ENCODE measurements at regions not wholly inside any gene's neighbourhood (a gene's known extent, or its start where the extent isn't known, plus 50 kb on each side); places are given as distances from the start of the nearest gene placed in this dataset.

- Histone ChIP-seq H3K9ac (ENCODE audit: low read length) (no peak overlapping the region), H3K9me3 (ENCODE audit: low read length) (no peaks in the 10 kb centered on the region), H3K36me3 (ENCODE audit: insufficient read depth, low read length) (no peaks in the 10 kb centered on the region), H3K4me3 (ENCODE audit: low read depth in 1 of 2, low read length in 2 of 2) (no peak overlapping the region), H3K4me1 (ENCODE audit: insufficient read depth, low read length) (no peaks in the 10 kb centered on the region), H3K27me3 (ENCODE audit: control insufficient read depth in 1 of 2, insufficient read depth in 2 of 2, low read length in 2 of 2) (no peaks in the 10 kb centered on the region), H3K27ac (ENCODE audit: low read depth, low read length) (no peak overlapping the region)
Observed at GRCh38 chr15:58274885-58275284, 136.7 kb downstream of the AQP9 start.

DNA sequence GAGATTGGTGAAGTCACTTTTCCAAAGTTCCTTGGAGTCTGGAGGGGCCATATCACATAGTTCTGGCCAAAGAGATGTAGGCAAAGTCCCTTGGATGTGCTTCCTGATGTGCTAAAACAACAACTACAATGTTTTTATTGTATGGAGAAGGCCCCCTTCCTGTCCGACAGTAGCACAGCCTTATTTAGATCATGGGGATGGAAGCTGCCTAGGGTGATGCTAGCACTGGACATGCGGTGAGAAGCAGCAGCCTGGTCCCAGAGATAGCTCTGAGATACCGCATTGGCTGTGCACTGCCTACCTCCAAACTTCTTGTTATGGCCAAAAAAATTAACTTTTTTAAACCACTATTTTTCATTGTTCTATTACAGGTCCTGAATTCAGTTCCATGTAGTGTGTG, 137.6 kb downstream of the AQP9 start:
- Histone ChIP-seq H3K27me3 (ENCODE audit: control insufficient read depth in 1 of 2, insufficient read depth in 2 of 2, low read length in 2 of 2) (no peaks in the 10 kb centered on the region), H3K36me3 (ENCODE audit: insufficient read depth, low read length) (no peaks in the 10 kb centered on the region), H3K9ac (ENCODE audit: low read length) (no peak overlapping the region), H3K4me3 (ENCODE audit: low read depth in 1 of 2, low read length in 2 of 2) (no peak overlapping the region), H3K27ac (ENCODE audit: low read depth, low read length) (no peak overlapping the region), H3K9me3 (ENCODE audit: low read length) (no peaks in the 10 kb centered on the region), H3K4me1 (ENCODE audit: insufficient read depth, low read length) (no peaks in the 10 kb centered on the region)

DNA sequence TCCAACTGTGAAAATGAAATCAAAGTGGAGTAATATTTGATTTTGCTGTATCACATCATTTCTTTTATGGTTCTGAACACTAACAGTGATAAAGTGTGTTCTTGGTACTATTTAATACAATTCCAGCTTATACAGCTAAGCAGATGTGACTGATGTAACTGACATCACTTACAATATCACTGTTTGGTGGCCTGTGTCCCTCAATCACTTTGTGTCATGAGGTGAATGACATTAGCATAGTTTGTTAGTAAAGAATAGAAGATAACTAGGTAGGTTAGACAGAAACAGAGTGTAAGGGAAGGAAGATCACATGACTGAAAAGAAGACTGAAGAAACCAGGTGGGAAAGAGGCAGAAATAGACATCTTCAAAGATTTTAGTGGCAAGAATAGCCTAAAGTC, 138.7 kb downstream of the AQP9 start:
- H3K27me3 ChIP-seq (ENCODE audit: control insufficient read depth in 1 of 2, insufficient read depth in 2 of 2, low read length in 2 of 2) = no peaks in the 10 kb centered on the region
- H3K27ac ChIP-seq (ENCODE audit: low read depth, low read length) = no peak overlapping the region
- no peak overlapping the region for H3K4me3 ChIP-seq (ENCODE audit: low read depth in 1 of 2, low read length in 2 of 2)
- no peaks in the 10 kb centered on the region for H3K36me3 ChIP-seq (ENCODE audit: insufficient read depth, low read length)
- no peaks in the 10 kb centered on the region for H3K4me1 ChIP-seq (ENCODE audit: insufficient read depth, low read length)
- H3K9ac ChIP-seq (ENCODE audit: low read length) = no peak overlapping the region
- no peaks in the 10 kb centered on the region for H3K9me3 ChIP-seq (ENCODE audit: low read length)

DNA sequence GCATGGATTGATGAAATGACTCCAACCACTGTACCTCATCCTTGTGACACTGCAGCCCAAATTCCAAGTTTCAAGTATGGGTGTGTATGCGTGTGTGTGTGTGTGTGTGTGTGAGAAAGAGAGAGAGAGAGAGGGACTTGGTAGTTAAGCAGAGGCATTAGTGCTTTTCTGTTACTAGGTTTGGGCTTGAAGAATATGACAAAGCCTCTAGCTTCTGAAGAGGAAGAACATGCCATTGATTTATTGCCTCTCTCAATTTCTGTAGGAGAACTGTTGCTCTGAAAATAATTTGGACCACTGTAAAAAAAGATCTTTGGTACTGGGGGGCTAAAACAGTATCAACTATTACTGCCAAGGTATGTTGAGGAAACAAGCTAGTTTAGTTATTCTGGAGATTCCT, 139.2 kb downstream of the AQP9 start:
- no peaks in the 10 kb centered on the region for H3K4me1 ChIP-seq (ENCODE audit: insufficient read depth, low read length)
- H3K4me3 ChIP-seq (ENCODE audit: low read depth in 1 of 2, low read length in 2 of 2) = no peak overlapping the region
- H3K9ac ChIP-seq (ENCODE audit: low read length) = no peak overlapping the region
- no peaks in the 10 kb centered on the region for H3K27me3 ChIP-seq (ENCODE audit: control insufficient read depth in 1 of 2, insufficient read depth in 2 of 2, low read length in 2 of 2)
- H3K36me3 ChIP-seq (ENCODE audit: insufficient read depth, low read length) = no peaks in the 10 kb centered on the region
- no peaks in the 10 kb centered on the region for H3K9me3 ChIP-seq (ENCODE audit: low read length)
- H3K27ac ChIP-seq (ENCODE audit: low read depth, low read length) = no peak overlapping the region

GRCh38 chr15:58279106-58279505, 140.9 kb downstream of the AQP9 start:
- H3K9ac ChIP-seq (ENCODE audit: low read length) = no peak overlapping the region
- no peaks in the 10 kb centered on the region for H3K9me3 ChIP-seq (ENCODE audit: low read length)
- H3K27ac ChIP-seq (ENCODE audit: low read depth, low read length) = no peak overlapping the region
- no peak overlapping the region for H3K4me3 ChIP-seq (ENCODE audit: low read depth in 1 of 2, low read length in 2 of 2)
- H3K36me3 ChIP-seq (ENCODE audit: insufficient read depth, low read length) = no peaks in the 10 kb centered on the region
- H3K27me3 ChIP-seq (ENCODE audit: control insufficient read depth in 1 of 2, insufficient read depth in 2 of 2, low read length in 2 of 2) = no peaks in the 10 kb centered on the region
- no peaks in the 10 kb centered on the region for H3K4me1 ChIP-seq (ENCODE audit: insufficient read depth, low read length)

GRCh38 chr15:58279654-58280053, 141.5 kb downstream of the AQP9 start:
- Histone ChIP-seq H3K36me3 (ENCODE audit: insufficient read depth, low read length) (no peaks in the 10 kb centered on the region), H3K27me3 (ENCODE audit: control insufficient read depth in 1 of 2, insufficient read depth in 2 of 2, low read length in 2 of 2) (no peaks in the 10 kb centered on the region)

DNA sequence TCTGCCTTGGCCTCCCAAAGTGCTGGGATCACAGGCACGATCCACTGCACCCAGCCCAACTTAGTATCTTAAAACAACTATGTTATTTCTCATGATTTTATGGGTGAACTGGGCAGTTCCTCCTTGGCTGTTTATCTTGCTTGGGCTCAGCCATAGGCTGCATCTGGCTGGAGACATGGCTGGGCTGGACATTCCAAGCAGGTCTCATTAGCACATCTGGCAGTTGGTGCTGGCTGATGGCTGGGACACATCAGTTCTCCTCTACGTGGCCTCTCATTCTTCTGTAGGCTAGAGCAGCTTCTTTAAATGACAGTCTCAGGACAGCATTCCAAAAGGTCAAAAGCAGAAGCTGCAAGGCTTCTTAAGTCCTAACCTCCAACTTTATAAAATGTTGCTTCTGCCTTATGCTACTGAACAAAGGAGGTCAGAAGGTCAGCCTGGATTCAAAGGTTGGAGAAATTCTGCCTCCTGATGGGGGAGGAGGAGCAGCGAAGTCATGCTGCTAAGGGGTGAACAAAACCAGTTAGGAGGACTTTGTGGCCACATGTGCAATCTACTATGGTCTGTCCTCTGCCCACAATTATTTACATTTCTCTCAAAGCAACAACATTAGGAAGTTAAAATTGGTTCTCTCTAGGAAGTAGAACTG, 144.0 kb downstream of the AQP9 start:
- Histone ChIP-seq H3K9me3 (ENCODE audit: low read length) (no peaks in the 10 kb centered on the region), H3K27me3 (ENCODE audit: control insufficient read depth in 1 of 2, insufficient read depth in 2 of 2, low read length in 2 of 2) (no peaks in the 10 kb centered on the region), H3K36me3 (ENCODE audit: insufficient read depth, low read length) (no peaks in the 10 kb centered on the region), H3K27ac (ENCODE audit: low read depth, low read length) (no peak overlapping the region), H3K4me3 (ENCODE audit: low read depth in 1 of 2, low read length in 2 of 2) (no peak overlapping the region), H3K9ac (ENCODE audit: low read length) (no peak overlapping the region), H3K4me1 (ENCODE audit: insufficient read depth, low read length) (no peaks in the 10 kb centered on the region)

More at GRCh38 chr15:58279654-58280053, 141.5 kb downstream of the AQP9 start:
- Histone ChIP-seq H3K4me3 (ENCODE audit: low read depth in 1 of 2, low read length in 2 of 2) (no peak overlapping the region), H3K27ac (ENCODE audit: low read depth, low read length) (no peak overlapping the region), H3K9me3 (ENCODE audit: low read length) (no peaks in the 10 kb centered on the region), H3K9ac (ENCODE audit: low read length) (no peak overlapping the region), H3K4me1 (ENCODE audit: insufficient read depth, low read length) (no peaks in the 10 kb centered on the region)

GRCh38 chr15:58283302-58283701, 145.1 kb downstream of the AQP9 start:
- H3K9me3 ChIP-seq (ENCODE audit: low read length) = no peaks in the 10 kb centered on the region
- H3K4me3 ChIP-seq (ENCODE audit: low read depth in 1 of 2, low read length in 2 of 2) = no peak overlapping the region
- H3K27ac ChIP-seq (ENCODE audit: low read depth, low read length) = no peak overlapping the region
- H3K36me3 ChIP-seq (ENCODE audit: insufficient read depth, low read length) = no peaks in the 10 kb centered on the region
- H3K4me1 ChIP-seq (ENCODE audit: insufficient read depth, low read length) = no peaks in the 10 kb centered on the region
- H3K27me3 ChIP-seq (ENCODE audit: control insufficient read depth in 1 of 2, insufficient read depth in 2 of 2, low read length in 2 of 2) = no peaks in the 10 kb centered on the region
- H3K9ac ChIP-seq (ENCODE audit: low read length) = no peak overlapping the region

GRCh38 chr15:58284293-58284692, 146.1 kb downstream of the AQP9 start:
- Histone ChIP-seq H3K27ac (ENCODE audit: low read depth, low read length) (no peak overlapping the region), H3K9ac (ENCODE audit: low read length) (no peak overlapping the region), H3K4me3 (ENCODE audit: low read depth in 1 of 2, low read length in 2 of 2) (no peak overlapping the region)

DNA sequence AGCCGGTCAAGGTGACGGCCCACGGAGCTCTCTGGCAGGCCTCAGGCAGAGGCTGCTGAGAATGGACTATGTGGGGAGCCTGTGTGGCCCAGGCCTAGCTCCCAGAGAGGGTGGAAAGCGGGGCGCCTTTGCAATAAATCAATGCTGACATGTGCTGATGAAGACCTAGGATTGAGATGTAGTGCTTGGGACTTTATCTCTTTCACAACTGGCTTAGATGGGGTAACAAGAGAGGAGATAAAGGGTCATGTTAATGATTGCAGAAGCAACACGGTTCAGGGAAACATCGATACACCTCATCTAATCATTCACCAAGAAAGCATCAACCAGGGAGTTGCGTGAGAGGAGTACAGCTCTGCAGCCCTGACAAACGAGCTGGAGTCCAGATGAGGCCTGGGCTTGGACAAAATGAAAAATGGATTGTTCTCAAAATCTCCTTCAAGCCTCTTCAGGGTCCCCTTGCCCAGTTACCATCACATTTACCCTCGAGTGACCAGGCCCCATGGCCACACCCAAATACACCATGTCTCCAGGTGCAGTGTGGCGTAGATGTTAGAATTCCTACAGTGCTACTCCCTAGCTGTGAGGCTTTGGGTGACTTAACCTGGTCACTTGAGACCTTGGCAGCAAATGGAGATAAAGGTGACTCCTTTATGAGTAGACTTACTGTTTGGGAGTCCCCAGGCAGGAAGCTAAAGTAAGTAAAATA, 146.4 kb upstream of the LIPC start:
- no peaks in the 10 kb centered on the region for H3K36me3 ChIP-seq (ENCODE audit: insufficient read depth, low read length)
- H3K9ac ChIP-seq (ENCODE audit: low read length) = no peak overlapping the region
- H3K27ac ChIP-seq (ENCODE audit: low read depth, low read length) = no peak overlapping the region
- no peaks in the 10 kb centered on the region for H3K27me3 ChIP-seq (ENCODE audit: control insufficient read depth in 1 of 2, insufficient read depth in 2 of 2, low read length in 2 of 2)
- no peaks in the 10 kb centered on the region for H3K9me3 ChIP-seq (ENCODE audit: low read length)
- H3K4me1 ChIP-seq (ENCODE audit: insufficient read depth, low read length) = no peaks in the 10 kb centered on the region
- no peak overlapping the region for H3K4me3 ChIP-seq (ENCODE audit: low read depth in 1 of 2, low read length in 2 of 2)

More at GRCh38 chr15:58284293-58284692, 146.1 kb downstream of the AQP9 start:
- no peaks in the 10 kb centered on the region for H3K27me3 ChIP-seq (ENCODE audit: control insufficient read depth in 1 of 2, insufficient read depth in 2 of 2, low read length in 2 of 2)
- no peaks in the 10 kb centered on the region for H3K9me3 ChIP-seq (ENCODE audit: low read length)
- H3K4me1 ChIP-seq (ENCODE audit: insufficient read depth, low read length) = no peaks in the 10 kb centered on the region
- H3K36me3 ChIP-seq (ENCODE audit: insufficient read depth, low read length) = no peaks in the 10 kb centered on the region

DNA sequence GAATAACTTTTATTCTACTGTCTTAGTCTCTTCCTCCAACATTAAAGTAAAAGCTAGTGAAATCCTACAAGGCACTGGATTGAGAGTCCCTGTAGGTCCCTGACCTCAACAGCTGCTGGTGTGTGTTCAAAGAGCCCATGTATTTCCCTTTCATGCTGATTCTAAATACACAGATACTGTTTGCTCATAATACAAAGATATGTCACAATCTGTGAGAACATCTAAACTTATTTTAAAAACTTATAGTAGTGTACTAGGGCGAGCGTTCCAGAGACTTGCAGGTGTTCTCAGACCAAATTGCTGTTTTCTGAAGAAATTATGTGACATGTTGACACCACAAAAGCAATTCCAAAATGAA, 145.9 kb upstream of the LIPC start:
- H3K9me3 ChIP-seq (ENCODE audit: low read length) = no peaks in the 10 kb centered on the region
- no peak overlapping the region for H3K4me3 ChIP-seq (ENCODE audit: low read depth in 1 of 2, low read length in 2 of 2)
- no peak overlapping the region for H3K27ac ChIP-seq (ENCODE audit: low read depth, low read length)
- H3K4me1 ChIP-seq (ENCODE audit: insufficient read depth, low read length) = no peaks in the 10 kb centered on the region
- H3K36me3 ChIP-seq (ENCODE audit: insufficient read depth, low read length) = no peaks in the 10 kb centered on the region
- H3K27me3 ChIP-seq (ENCODE audit: control insufficient read depth in 1 of 2, insufficient read depth in 2 of 2, low read length in 2 of 2) = no peaks in the 10 kb centered on the region
- no peak overlapping the region for H3K9ac ChIP-seq (ENCODE audit: low read length)

- Histone ChIP-seq H3K9me3 (ENCODE audit: low read length) (no peaks in the 10 kb centered on the region), H3K4me1 (ENCODE audit: insufficient read depth, low read length) (no peaks in the 10 kb centered on the region), H3K36me3 (ENCODE audit: insufficient read depth, low read length) (no peaks in the 10 kb centered on the region), H3K9ac (ENCODE audit: low read length) (no peak overlapping the region), H3K27me3 (ENCODE audit: control insufficient read depth in 1 of 2, insufficient read depth in 2 of 2, low read length in 2 of 2) (no peaks in the 10 kb centered on the region), H3K27ac (ENCODE audit: low read depth, low read length) (no peak overlapping the region), H3K4me3 (ENCODE audit: low read depth in 1 of 2, low read length in 2 of 2) (no peak overlapping the region)
Observed at GRCh38 chr15:58286523-58286922, 145.3 kb upstream of the LIPC start.
